Muscle layer of duodenum (tissue), 2 donors: ENCODE measurements at regions not wholly inside any gene's neighbourhood (a gene's known extent, or its start where the extent isn't known, plus 50 kb on each side); places are given as distances from the start of the nearest gene placed in this dataset.
"Not testable (repeated sequence)": the region's sequence is repeated elsewhere in the genome, so short reads cannot be mapped to it uniquely, and the experiment has no call there.

Experiments
- H3K27ac ChIP-seq: one replicate; pipeline ENCODE4 v1.7.0; 2013; ENCODE audit warnings: mild to moderate bottlenecking, low read length
- H3K27me3 ChIP-seq: one replicate; pipeline ENCODE4 v1.7.0; 2013; ENCODE audit warnings: low read depth, mild to moderate bottlenecking, control low read depth, low read length
- H3K36me3 ChIP-seq, 2 donors: one replicate each; pipeline ENCODE4 v1.7.0; 2013; ENCODE audit warnings: low read length in 2 of 2, control low read depth in 1 of 2, mild to moderate bottlenecking in 1 of 2; ENCODE audit not compliant: insufficient read depth in 2 of 2, control insufficient read depth in 1 of 2
- H3K4me1 ChIP-seq, 2 donors: one replicate each; pipeline ENCODE4 v1.7.0; 2013; ENCODE audit warnings: low read length in 2 of 2, mild to moderate bottlenecking in 2 of 2, control low read depth in 1 of 2, moderate library complexity in 1 of 2; ENCODE audit not compliant: insufficient read depth in 2 of 2, control insufficient read depth in 1 of 2
- H3K4me3 ChIP-seq, 2 donors: one replicate each; pipeline ENCODE4 v1.7.0; 2013; ENCODE audit warnings: low read length in 2 of 2, low read depth in 1 of 2, mild to moderate bottlenecking in 1 of 2
- H3K9me3 ChIP-seq, 2 donors: one replicate each; pipeline ENCODE4 v1.7.0; 2013; ENCODE audit warnings: low read length in 2 of 2, control low read depth in 1 of 2, mild to moderate bottlenecking in 1 of 2; ENCODE audit not compliant: control insufficient read depth in 1 of 2
- donor health status: healthy.

GRCh38 chr7:112572669-112573301 lies 92.0 kb downstream of the LSMEM1 start:
- Histone ChIP-seq H3K27me3 (no peaks in the 10 kb centered on the region), H3K9me3 (no peaks in the 10 kb centered on the region), H3K4me1 (peaks cover 0 to 8% of the 10 kb centered on the region in 2 donors), H3K27ac (peak overlapping the region; percentile 46), H3K4me3 (no peak overlapping the region), H3K36me3 (no peaks in the 10 kb centered on the region)

- H3K4me1 ChIP-seq: peaks cover 0 to 8% of the 10 kb centered on the region in 2 donors
- no peak overlapping the region for H3K4me3 ChIP-seq
- no peaks in the 10 kb centered on the region for H3K9me3 ChIP-seq
- H3K27me3 ChIP-seq: no peaks in the 10 kb centered on the region
- peak overlapping the region; percentile 46 for H3K27ac ChIP-seq
- H3K36me3 ChIP-seq: no peaks in the 10 kb centered on the region
These were observed 92.7 kb downstream of the LSMEM1 start for GRCh38 chr7:112573302-112574039.

- no peaks in the 10 kb centered on the region for H3K36me3 ChIP-seq
- H3K9me3 ChIP-seq: no peaks in the 10 kb centered on the region
- H3K27ac ChIP-seq: no peak overlapping the region
- H3K27me3 ChIP-seq: no peaks in the 10 kb centered on the region
- H3K4me1 ChIP-seq: peaks cover 0 to 8% of the 10 kb centered on the region in 2 donors
- no peak overlapping the region for H3K4me3 ChIP-seq
These were observed 95.1 kb downstream of the LSMEM1 start for GRCh38 chr7:112575864-112576263.

- no peaks in the 10 kb centered on the region for H3K9me3 ChIP-seq
- no peak overlapping the region for H3K4me3 ChIP-seq
- no peak overlapping the region for H3K27ac ChIP-seq
- no peaks in the 10 kb centered on the region for H3K36me3 ChIP-seq
- H3K4me1 ChIP-seq: no peaks in the 10 kb centered on the region
- no peaks in the 10 kb centered on the region for H3K27me3 ChIP-seq
These were observed 98.6 kb downstream of the LSMEM1 start for GRCh38 chr7:112579388-112579787.

GRCh38 chr7:112580717-112581435 lies 100.1 kb downstream of the LSMEM1 start:
- Histone ChIP-seq H3K9me3 (no peaks in the 10 kb centered on the region), H3K27ac (no peak overlapping the region), H3K4me3 (no peak overlapping the region), H3K36me3 (no peaks in the 10 kb centered on the region), H3K27me3 (no peaks in the 10 kb centered on the region), H3K4me1 (no peaks in the 10 kb centered on the region)

GRCh38 chr7:112581529-112581928 lies 100.7 kb downstream of the LSMEM1 start:
- Histone ChIP-seq H3K4me1 (no peaks in the 10 kb centered on the region), H3K36me3 (no peaks in the 10 kb centered on the region), H3K4me3 (no peak overlapping the region), H3K27me3 (no peaks in the 10 kb centered on the region), H3K27ac (no peak overlapping the region), H3K9me3 (no peaks in the 10 kb centered on the region)

GRCh38 chr7:112584290-112584689 lies 103.5 kb downstream of the LSMEM1 start:
- Histone ChIP-seq H3K4me1 (no peaks in the 10 kb centered on the region), H3K27me3 (no peaks in the 10 kb centered on the region), H3K9me3 (no peaks in the 10 kb centered on the region), H3K4me3 (no peak overlapping the region), H3K27ac (no peak overlapping the region), H3K36me3 (no peaks in the 10 kb centered on the region)

- Histone ChIP-seq H3K27ac (no peak overlapping the region), H3K4me1 (no peaks in the 10 kb centered on the region), H3K27me3 (no peaks in the 10 kb centered on the region), H3K9me3 (no peaks in the 10 kb centered on the region), H3K36me3 (no peaks in the 10 kb centered on the region), H3K4me3 (no peak overlapping the region)
These were observed 106.7 kb downstream of the LSMEM1 start for GRCh38 chr7:112587504-112587903.

- H3K4me1 ChIP-seq: peaks cover 0 to 13% of the 10 kb centered on the region in 2 donors
- H3K4me3 ChIP-seq, H3K27me3 ChIP-seq, H3K36me3 ChIP-seq, H3K9me3 ChIP-seq, H3K27ac ChIP-seq: not testable (repeated sequence)
These were observed 111.9 kb downstream of the LSMEM1 start for GRCh38 chr7:112592565-112593263.

- Histone ChIP-seq H3K9me3 (no peaks in the 10 kb centered on the region), H3K36me3 (no peaks in the 10 kb centered on the region), H3K4me3 (no peak overlapping the region), H3K27me3 (no peaks in the 10 kb centered on the region), H3K4me1 (peaks cover 0 to 13% of the 10 kb centered on the region in 2 donors), H3K27ac (no peak overlapping the region)
These were observed 113.6 kb downstream of the LSMEM1 start for GRCh38 chr7:112594397-112594796.

- H3K27ac ChIP-seq: no peak overlapping the region
- H3K36me3 ChIP-seq: no peaks in the 10 kb centered on the region
- H3K9me3 ChIP-seq: no peaks in the 10 kb centered on the region
- no peaks in the 10 kb centered on the region for H3K27me3 ChIP-seq
- no peak overlapping the region for H3K4me3 ChIP-seq
- peaks cover 0 to 13% of the 10 kb centered on the region in 2 donors for H3K4me1 ChIP-seq
These were observed 115.5 kb downstream of the LSMEM1 start for GRCh38 chr7:112596260-112596659.
